ENCODE measurements at regions not wholly inside any gene's neighbourhood (a gene's known extent, or its start where the extent isn't known, plus 50 kb on each side); places are given as distances from the start of the nearest gene placed in this dataset.

DNA sequence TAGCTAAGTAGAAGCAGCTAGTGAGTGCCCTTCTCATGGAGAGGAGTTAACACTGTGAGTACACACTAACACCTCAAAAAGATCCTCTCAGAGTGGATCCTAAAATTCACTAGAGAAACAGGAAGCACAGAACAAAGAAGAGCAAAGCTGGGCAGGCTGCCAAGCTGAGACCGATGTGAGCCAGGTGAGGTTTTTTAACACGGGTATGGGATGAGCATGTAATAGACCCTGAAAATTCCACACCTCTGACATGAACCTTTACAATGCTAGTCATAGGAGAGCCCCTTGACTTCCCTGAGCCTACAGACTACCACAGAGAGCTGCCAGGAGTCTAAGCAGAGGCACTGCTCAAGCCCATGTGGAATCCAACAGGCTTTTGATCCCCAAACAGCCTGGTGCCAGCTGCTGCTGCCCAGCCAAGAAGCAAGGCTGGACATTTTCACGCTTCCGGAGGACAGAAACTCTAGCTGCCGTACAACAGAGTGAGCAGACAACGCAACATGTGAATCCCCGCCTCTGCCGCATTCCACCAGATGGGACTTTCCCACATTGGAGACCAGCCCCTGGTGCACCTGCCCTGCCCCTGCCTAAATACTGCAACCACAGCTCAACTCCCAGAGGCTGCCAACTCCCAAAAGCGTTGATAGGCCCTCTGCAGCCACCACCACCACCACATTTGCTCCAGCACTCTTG, 280.8 kb downstream of the CDH10 start:
- DNase-seq (ENCODE audit: low read depth in 1 of 2, low spot score in 1 of 2) = no peak
- no peak overlapping the region for H3K27ac ChIP-seq (replicated peaks)
- TF ChIP-seq, protein P1, sequence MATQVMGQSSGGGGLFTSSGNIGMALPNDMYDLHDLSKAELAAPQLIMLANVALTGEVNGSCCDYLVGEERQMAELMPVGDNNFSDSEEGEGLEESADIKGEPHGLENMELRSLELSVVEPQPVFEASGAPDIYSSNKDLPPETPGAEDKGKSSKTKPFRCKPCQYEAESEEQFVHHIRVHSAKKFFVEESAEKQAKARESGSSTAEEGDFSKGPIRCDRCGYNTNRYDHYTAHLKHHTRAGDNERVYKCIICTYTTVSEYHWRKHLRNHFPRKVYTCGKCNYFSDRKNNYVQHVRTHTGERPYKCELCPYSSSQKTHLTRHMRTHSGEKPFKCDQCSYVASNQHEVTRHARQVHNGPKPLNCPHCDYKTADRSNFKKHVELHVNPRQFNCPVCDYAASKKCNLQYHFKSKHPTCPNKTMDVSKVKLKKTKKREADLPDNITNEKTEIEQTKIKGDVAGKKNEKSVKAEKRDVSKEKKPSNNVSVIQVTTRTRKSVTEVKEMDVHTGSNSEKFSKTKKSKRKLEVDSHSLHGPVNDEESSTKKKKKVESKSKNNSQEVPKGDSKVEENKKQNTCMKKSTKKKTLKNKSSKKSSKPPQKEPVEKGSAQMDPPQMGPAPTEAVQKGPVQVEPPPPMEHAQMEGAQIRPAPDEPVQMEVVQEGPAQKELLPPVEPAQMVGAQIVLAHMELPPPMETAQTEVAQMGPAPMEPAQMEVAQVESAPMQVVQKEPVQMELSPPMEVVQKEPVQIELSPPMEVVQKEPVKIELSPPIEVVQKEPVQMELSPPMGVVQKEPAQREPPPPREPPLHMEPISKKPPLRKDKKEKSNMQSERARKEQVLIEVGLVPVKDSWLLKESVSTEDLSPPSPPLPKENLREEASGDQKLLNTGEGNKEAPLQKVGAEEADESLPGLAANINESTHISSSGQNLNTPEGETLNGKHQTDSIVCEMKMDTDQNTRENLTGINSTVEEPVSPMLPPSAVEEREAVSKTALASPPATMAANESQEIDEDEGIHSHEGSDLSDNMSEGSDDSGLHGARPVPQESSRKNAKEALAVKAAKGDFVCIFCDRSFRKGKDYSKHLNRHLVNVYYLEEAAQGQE (IDR thresholded peaks at IDR 0.05; ENCODE audit: insufficient replicate concordance, low read depth) = no peak
- TF ChIP-seq, protein P2, sequence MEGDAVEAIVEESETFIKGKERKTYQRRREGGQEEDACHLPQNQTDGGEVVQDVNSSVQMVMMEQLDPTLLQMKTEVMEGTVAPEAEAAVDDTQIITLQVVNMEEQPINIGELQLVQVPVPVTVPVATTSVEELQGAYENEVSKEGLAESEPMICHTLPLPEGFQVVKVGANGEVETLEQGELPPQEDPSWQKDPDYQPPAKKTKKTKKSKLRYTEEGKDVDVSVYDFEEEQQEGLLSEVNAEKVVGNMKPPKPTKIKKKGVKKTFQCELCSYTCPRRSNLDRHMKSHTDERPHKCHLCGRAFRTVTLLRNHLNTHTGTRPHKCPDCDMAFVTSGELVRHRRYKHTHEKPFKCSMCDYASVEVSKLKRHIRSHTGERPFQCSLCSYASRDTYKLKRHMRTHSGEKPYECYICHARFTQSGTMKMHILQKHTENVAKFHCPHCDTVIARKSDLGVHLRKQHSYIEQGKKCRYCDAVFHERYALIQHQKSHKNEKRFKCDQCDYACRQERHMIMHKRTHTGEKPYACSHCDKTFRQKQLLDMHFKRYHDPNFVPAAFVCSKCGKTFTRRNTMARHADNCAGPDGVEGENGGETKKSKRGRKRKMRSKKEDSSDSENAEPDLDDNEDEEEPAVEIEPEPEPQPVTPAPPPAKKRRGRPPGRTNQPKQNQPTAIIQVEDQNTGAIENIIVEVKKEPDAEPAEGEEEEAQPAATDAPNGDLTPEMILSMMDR (IDR thresholded peaks at IDR 0.05; ENCODE audit: insufficient read depth, low read length) = no peak
- no peak for TF ChIP-seq POLR2AphosphoS5 (IDR thresholded peaks at IDR 0.05; ENCODE audit: low read depth)
- TF ChIP-seq GABPA (IDR thresholded peaks at IDR 0.05; ENCODE audit: low read depth) = no peak
- no peak for TF ChIP-seq SPI1 (IDR thresholded peaks at IDR 0.05; ENCODE audit: borderline replicate concordance, low read depth)
- H3K27me3 ChIP-seq (ENCODE audit: insufficient read depth, poor library complexity, severe bottlenecking) = no peaks in the 10 kb centered on the region
- no peak overlapping the region for H3K4me3 ChIP-seq (replicated peaks; ENCODE audit: insufficient read depth, low read length)

DNA sequence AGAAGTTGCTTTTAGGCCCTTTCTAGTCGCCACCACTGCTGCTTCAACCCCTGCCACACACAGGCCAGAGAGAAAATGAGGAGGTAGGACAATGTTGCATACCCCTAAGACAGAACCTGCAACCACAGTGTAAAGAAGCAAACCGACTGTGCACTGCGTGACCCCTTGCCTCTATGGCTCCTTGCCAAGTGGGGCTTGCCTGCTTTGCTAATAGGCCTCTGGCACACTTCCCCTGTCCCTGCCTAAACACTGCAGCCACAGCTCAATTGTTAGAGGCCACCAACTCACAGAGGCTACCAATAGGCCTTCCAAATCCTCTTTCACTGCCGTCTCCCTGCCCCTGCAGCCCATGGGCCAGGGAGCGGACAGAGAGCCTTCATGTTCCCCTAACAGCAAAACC, 280.1 kb downstream of the CDH10 start:
- Histone ChIP-seq H3K27ac (replicated peaks) (no peak overlapping the region), H3K4me3 (replicated peaks; ENCODE audit: insufficient read depth, low read length) (no peak overlapping the region), H3K27me3 (ENCODE audit: insufficient read depth, poor library complexity, severe bottlenecking) (no peaks in the 10 kb centered on the region)
- TF ChIP-seq, protein P1 (IDR thresholded peaks at IDR 0.05; ENCODE audit: insufficient replicate concordance, low read depth) = no peak
- TF ChIP-seq, protein P2 (IDR thresholded peaks at IDR 0.05; ENCODE audit: insufficient read depth, low read length) = no peak
- no peak for TF ChIP-seq SPI1 (IDR thresholded peaks at IDR 0.05; ENCODE audit: borderline replicate concordance, low read depth)
- DNase-seq (ENCODE audit: low read depth in 1 of 2, low spot score in 1 of 2) = no peak

DNA sequence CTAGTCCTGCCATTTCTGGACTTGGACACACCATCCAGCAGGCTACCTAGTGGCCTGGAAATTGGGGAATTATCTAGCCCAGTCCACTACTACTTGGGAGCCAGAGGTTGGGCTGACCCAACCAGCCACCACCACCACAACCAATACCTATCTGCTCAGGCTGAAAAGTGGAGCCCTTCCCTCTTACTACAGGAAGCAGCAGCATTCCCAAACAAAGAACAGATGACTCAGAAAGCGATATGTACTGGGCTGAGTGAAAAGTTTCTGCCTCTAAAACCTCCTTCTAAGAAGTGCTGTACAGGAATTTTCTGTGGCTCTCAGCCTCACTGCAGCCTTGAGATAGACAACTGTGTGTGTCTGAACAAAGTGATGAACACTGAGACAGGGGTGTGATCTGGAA, 279.4 kb downstream of the CDH10 start:
- H3K4me3 ChIP-seq (replicated peaks; ENCODE audit: insufficient read depth, low read length) = no peak overlapping the region
- no peak overlapping the region for H3K27ac ChIP-seq (replicated peaks)
- no peak for TF ChIP-seq GABPA (IDR thresholded peaks at IDR 0.05; ENCODE audit: low read depth)
- TF ChIP-seq, protein P1 (IDR thresholded peaks at IDR 0.05; ENCODE audit: insufficient replicate concordance, low read depth) = no peak
- TF ChIP-seq SPI1 (IDR thresholded peaks at IDR 0.05; ENCODE audit: borderline replicate concordance, low read depth) = no peak
- TF ChIP-seq, protein P2 (IDR thresholded peaks at IDR 0.05; ENCODE audit: insufficient read depth, low read length) = no peak
- TF ChIP-seq POLR2AphosphoS5 (IDR thresholded peaks at IDR 0.05; ENCODE audit: low read depth) = no peak

More for the DNA sequence above, 279.4 kb downstream of the CDH10 start:
- no peaks in the 10 kb centered on the region for H3K27me3 ChIP-seq (ENCODE audit: insufficient read depth, poor library complexity, severe bottlenecking)
- no peak for DNase-seq (ENCODE audit: low read depth in 1 of 2, low spot score in 1 of 2)

Measured in HL-60 (cell line).